ENCODE measurements at regions not wholly inside any gene's neighbourhood (a gene's known extent, or its start where the extent isn't known, plus 50 kb on each side); places are given as distances from the start of the nearest gene placed in this dataset.
A peak's percentile ranks its signal among the peaks of the same experiment; 100 is the strongest.

GRCh38 chr3:86303935-86304334, 687.0 kb downstream of the VGLL3 start:
- peaks cover 0 to 5% (median 0%) of the 10 kb centered on the region in 12 donors for H3K9me3 ChIP-seq
- H3K27ac ChIP-seq, result no peak overlapping the region
- no peak for DNase-seq
- H3K27me3 ChIP-seq, result no peaks in the 10 kb centered on the region
- intact Hi-C loops (cut with DNase I), result no loop called here
- no peaks in the 10 kb centered on the region for H3K4me1 ChIP-seq
- 86 to 96% (median 94%) methylated on average over 1 of the region's 1 CpG for WGBS, 4 donors
- TF ChIP-seq CTCF (IDR thresholded peaks at IDR 0.05) (no peak), POLR2A (IDR thresholded peaks at IDR 0.05) (no peak)
- no peak for ATAC-seq
- H3K4me3 ChIP-seq, result no peak overlapping the region
- no peaks in the 10 kb centered on the region for H3K36me3 ChIP-seq

GRCh38 chr3:86282106-86282787, 708.7 kb downstream of the VGLL3 start:
- WGBS, 4 donors, result 86 to 96% (median 89%) methylated on average over 11 to 30 of the region's 30 CpGs
- Histone ChIP-seq H3K9me3 (peaks cover 0 to 9% (median 0%) of the 10 kb centered on the region in 12 donors), H3K36me3 (no peaks in the 10 kb centered on the region), H3K4me3 (no peak overlapping the region), H3K27me3 (no peaks in the 10 kb centered on the region), H3K27ac (no peak overlapping the region), H3K4me1 (no peaks in the 10 kb centered on the region)
- DNase-seq, result peak in 1 of 5 donors; percentile 56
- no peak for TF ChIP-seq CTCF (IDR thresholded peaks at IDR 0.05)
- no peak for TF ChIP-seq POLR2A (IDR thresholded peaks at IDR 0.05)
- intact Hi-C loops (cut with DNase I), result no loop called here
- no peak for ATAC-seq

GRCh38 chr3:86269364-86270155, 721.4 kb downstream of the VGLL3 start:
- intact Hi-C loops (cut with DNase I), result no loop called here
- no peak for TF ChIP-seq POLR2A (IDR thresholded peaks at IDR 0.05)
- no peak for TF ChIP-seq CTCF (IDR thresholded peaks at IDR 0.05)
- Histone ChIP-seq H3K36me3 (no peaks in the 10 kb centered on the region), H3K27me3 (no peaks in the 10 kb centered on the region), H3K4me1 (no peaks in the 10 kb centered on the region), H3K4me3 (no peak overlapping the region), H3K9me3 (no peaks in the 10 kb centered on the region), H3K27ac (no peak overlapping the region)
- no peak for ATAC-seq
- 46 to 61% (median 49%) methylated on average over 4 of the region's 4 CpGs for WGBS, 4 donors
- no peak for DNase-seq

- no peak for ATAC-seq
- DNase-seq, result no peak
- H3K9me3 ChIP-seq, result peaks cover 0 to 7% (median 0%) of the 10 kb centered on the region in 12 donors
- H3K4me3 ChIP-seq, result no peak overlapping the region
- WGBS, 4 donors, result 80 to 88% (median 83%) methylated on average over 1 of the region's 1 CpG
- no peak for TF ChIP-seq POLR2A (IDR thresholded peaks at IDR 0.05)
- no peak for TF ChIP-seq CTCF (IDR thresholded peaks at IDR 0.05)
- no peaks in the 10 kb centered on the region for H3K27me3 ChIP-seq
- H3K36me3 ChIP-seq, result no peaks in the 10 kb centered on the region
- H3K4me1 ChIP-seq, result no peaks in the 10 kb centered on the region
- no peak overlapping the region for H3K27ac ChIP-seq
- intact Hi-C loops (cut with DNase I), result no loop called here
Measured at GRCh38 chr3:86257955-86258641, 732.9 kb downstream of the VGLL3 start.

All from heart left ventricle (tissue), 16 donors.